ENCODE measurements at regions not wholly inside any gene's neighbourhood (a gene's known extent, or its start where the extent isn't known, plus 50 kb on each side); places are given as distances from the start of the nearest gene placed in this dataset.

- TF ChIP-seq CTCF (CRISPR knock-in tag; IDR thresholded peaks at IDR 0.05) (no peak), ZNF629 (CRISPR knock-in tag; conservative IDR thresholded peaks at IDR 0.05) (no peak), HNRNPH1 (optimal IDR thresholded peaks at IDR 0.05; ENCODE audit: low read depth, low read length) (no peak)
Observed at GRCh38 chr5:144960296-144960695, 789.6 kb downstream of the KCTD16 start.

All from HepG2 (cell line).